Motor neuron (in vitro differentiated cells): ENCODE measurements at regions not wholly inside any gene's neighbourhood (a gene's known extent, or its start where the extent isn't known, plus 50 kb on each side); places are given as distances from the start of the nearest gene placed in this dataset.

ENCODE experiments used
- ATAC-seq, 8 experiments: fragments of 200-7000 bp; cut with Tn5 transposase; replicated peaks in 6 of 8; 2 replicates each; pipeline ENCODE4 v1.8.0; 2021; ENCODE audit warnings: mild to moderate bottlenecking in 8 of 8, moderate library complexity in 8 of 8
- H3K27ac ChIP-seq, 2 donors: fragments of 250-450 bp; sonication (Bioruptor Pico); 2 replicates each; pipeline ENCODE4 v1.9.0; 2021; ENCODE audit warnings: antibody characterized with exemption in 2 of 2, mild to moderate bottlenecking in 2 of 2, moderate library complexity in 1 of 2
- H3K4me1 ChIP-seq, 2 donors: fragments of 250-450 bp; sonication (Bioruptor Pico); replicated peaks in 1 of 2; 2 replicates each; pipeline ENCODE4 v1.6.1; 2021; ENCODE audit warnings: antibody characterized with exemption in 2 of 2, mild to moderate bottlenecking in 2 of 2, moderate library complexity in 1 of 2
- H3K4me3 ChIP-seq, 5 donors: fragments of 250-450 bp; sonication (Bioruptor Pico); 2 replicates each; pipeline ENCODE4 v1.9.0; 2021; ENCODE audit warnings: antibody characterized with exemption in 5 of 5, mild to moderate bottlenecking in 5 of 5, moderate library complexity in 4 of 5
- WGBS, 10 experiments: fragments of 450-650 bp; shearing (Covaris generic); methylation state at CpG; one replicate each; pipeline ENCODE4 v1.0.0; 2022; 5-methylcytosine and 5-hydroxymethylcytosine counted together
- in situ Hi-C, 9 experiments: fragments of 400-800 bp; cut with MboI; loops; one replicate each; pipeline ENCODE4 v1.15.0; 2021; ENCODE audit warnings: low sequenced_read_pairs in 9 of 9, low pct_unique_long_range_greater_than_20kb in 2 of 9; ENCODE audit not compliant: unreplicated experiment in 9 of 9

DNA sequence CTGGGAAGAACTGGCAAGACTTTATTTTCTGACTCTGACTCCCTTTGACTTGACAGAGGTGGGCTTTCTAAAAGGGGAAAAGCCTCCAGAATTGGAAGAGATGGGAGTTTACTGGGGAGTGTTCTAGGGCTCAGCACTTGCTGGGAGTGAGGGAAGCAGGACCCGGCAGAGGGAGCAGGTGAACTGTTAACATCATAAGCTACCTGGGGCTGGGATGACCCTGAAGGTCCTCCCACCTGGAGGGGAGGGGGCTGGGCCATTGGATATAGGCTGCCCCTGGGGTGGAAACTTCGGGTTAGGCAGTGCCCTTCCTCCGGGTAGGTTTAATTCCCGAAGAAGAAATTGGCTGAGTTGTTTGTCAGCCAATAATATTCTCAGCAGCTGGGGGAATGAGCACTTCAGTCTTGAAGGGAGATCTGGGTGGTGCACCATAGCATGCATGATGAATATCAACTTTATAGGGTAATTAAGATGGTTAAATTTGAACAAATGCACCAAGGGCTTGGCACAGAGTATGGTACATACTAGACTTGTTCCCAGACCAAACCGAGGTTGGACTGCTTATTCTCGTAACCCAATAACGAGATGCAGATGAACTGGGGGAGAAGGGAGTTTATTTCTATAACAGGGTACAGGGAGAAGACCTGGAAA lies 337.0 kb downstream of the HAPSTR1 start:
- Histone ChIP-seq H3K4me1 (peaks cover 12% of the 10 kb centered on the region in 2 donors), H3K27ac (no peak overlapping the region), H3K4me3 (no peak overlapping the region)
- in situ Hi-C loops, result no loop called here
- no peak for ATAC-seq
- WGBS, 10 experiments, result 6 to 89% (median 63%) methylated on average over 3 to 6 of the region's 7 CpGs; no CpG with 5 or more reads in 4 of the 10 experiments

DNA sequence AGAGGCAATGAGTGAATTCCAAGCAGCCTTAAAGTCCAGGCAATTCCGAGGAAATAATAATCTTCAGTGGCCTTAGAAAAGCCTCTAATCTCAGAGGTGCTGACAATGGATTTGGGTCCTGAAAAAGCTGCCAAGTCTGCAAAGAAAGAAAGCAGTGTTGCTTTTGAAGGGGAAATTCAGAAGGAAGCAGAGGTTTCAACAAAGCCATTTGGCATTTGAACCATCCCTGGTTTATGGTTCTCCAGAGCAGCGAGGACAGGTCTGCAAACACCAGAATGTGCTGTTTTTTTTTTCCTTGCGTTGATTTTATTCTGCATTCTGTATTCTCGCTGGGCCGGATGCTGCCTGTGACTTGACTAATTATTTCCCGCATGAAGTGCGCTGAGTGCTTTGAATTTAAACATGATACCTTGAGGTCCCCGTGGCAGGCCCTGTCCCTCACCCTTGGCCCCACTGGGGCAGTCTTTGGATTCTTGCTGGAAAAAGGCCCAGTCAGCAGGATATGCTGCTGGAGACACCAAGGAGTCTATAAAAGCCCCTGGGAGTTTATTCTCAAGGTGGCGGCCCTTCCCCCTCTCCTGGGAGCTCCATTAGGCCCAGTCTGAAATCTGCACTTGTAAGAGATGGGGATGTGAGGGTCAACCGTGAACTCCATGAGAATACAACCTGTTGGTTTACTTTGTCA lies 338.3 kb downstream of the HAPSTR1 start:
- peak in 4 of 8 experiments; percentile 28 to 64 (median 49) for ATAC-seq
- Histone ChIP-seq H3K4me1 (peaks cover 12% of the 10 kb centered on the region in 2 donors), H3K27ac (no peak overlapping the region), H3K4me3 (no peak overlapping the region)
- WGBS, 10 experiments, result 0 to 72% (median 13%) methylated on average over 3 to 9 of the region's 10 CpGs; no CpG with 5 or more reads in 1 of the 10 experiments
- in situ Hi-C loops, result no loop called here

DNA sequence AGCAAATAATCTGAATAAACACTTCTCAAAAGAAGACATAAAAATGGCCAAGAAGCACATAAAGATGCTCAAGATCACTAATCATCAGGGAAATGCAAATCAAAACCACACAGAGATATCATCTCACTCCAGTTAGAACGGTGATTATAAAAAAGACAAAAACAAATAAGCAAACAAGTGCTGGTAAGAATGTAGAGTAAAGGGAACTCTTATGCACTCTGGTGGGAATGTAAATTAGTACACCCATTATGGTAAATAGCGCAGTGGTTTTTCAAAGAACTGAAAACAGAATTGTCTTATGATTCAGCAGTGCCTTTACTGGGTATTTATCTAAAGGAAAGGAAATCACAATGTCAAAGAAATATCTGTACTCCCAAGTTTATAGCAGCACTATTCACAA lies 343.2 kb downstream of the HAPSTR1 start:
- in situ Hi-C loops, result no loop called here
- Histone ChIP-seq H3K27ac (no peak overlapping the region), H3K4me1 (peaks cover 7 to 8% of the 10 kb centered on the region in 2 donors), H3K4me3 (no peak overlapping the region)
- ATAC-seq, result peak in 1 of 8 experiments; percentile 18
- WGBS, 10 experiments, result 8 to 100% (median 89%) methylated on average over 2 of the region's 2 CpGs

DNA sequence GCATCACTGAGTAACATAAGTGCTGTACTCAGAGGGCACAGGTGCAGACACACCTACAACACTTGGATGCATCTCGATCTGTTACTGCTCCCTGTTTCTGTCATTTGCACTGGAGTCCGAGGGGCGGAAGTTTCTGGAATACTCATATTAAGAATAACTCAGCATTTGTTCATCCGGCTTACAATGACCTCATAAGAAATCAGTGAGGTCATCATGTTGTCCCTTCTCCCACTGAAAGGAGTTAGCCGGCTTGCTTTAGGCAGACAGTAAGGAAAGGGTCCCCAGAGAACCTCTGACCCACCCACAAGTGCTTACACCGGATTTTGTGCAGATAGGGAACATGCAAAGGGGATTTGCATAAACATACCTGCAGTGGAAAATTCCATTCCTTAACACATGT lies 344.7 kb downstream of the HAPSTR1 start:
- H3K4me3 ChIP-seq, result no peak overlapping the region
- no peak for ATAC-seq
- in situ Hi-C loops, result no loop called here
- WGBS, 10 experiments, result 14 to 100% (median 91%) methylated on average over 1 to 6 of the region's 6 CpGs
- no peak overlapping the region for H3K27ac ChIP-seq
- H3K4me1 ChIP-seq, result peaks cover 6 to 9% of the 10 kb centered on the region in 2 donors

DNA sequence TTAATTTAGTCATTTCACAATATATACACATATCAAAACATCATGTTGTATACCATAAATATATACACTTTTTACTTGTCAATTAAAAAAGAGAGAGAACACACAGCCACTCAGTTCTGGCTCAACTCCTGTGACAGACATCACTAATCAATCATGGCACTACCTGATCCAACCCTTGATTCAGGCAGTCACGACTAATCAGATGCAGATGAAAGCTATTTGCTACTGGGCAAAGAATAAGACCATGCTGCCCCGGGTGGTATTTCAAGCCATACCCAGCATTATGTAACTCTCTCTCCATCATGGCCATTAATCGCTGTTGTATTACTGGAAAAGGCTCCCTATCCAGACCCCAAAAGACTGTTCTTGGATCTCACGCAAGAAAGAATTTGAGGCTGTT lies 345.7 kb downstream of the HAPSTR1 start:
- no peak overlapping the region for H3K4me3 ChIP-seq
- 0 to 100% (median 78%) methylated on average over 1 to 4 of the region's 4 CpGs for WGBS, 10 experiments
- H3K4me1 ChIP-seq, result peaks cover 9 to 12% of the 10 kb centered on the region in 2 donors
- ATAC-seq, result peak in 2 of 8 experiments; percentile 28 to 57
- in situ Hi-C loops, result no loop called here
- H3K27ac ChIP-seq, result no peak overlapping the region

DNA sequence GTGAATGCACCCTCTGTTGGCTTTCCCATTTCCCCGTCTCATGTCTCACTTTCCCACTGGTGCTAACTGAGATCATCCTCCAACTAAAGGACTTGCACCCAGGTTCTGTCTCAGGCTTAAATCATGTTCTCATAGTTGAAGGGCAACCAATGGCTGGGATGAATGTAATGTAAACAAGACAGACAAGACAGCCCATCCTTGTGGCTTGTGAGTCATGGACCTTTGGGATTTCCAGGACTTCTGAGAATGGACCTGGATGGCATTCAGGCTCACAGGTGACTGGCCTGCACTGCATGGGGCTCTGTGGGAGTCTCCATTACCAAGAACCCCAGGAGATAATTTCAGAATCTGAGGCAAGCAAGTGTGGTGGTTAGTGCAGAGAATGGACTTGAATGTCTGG lies 347.5 kb downstream of the HAPSTR1 start:
- Histone ChIP-seq H3K4me3 (no peak overlapping the region), H3K27ac (no peak overlapping the region), H3K4me1 (peaks cover 9 to 12% of the 10 kb centered on the region in 2 donors)
- 0 to 100% (median 58%) methylated on average over 1 of the region's 1 CpG; no CpG with 5 or more reads in 6 of the 10 experiments for WGBS, 10 experiments
- no peak for ATAC-seq
- in situ Hi-C loops, result no loop called here

DNA sequence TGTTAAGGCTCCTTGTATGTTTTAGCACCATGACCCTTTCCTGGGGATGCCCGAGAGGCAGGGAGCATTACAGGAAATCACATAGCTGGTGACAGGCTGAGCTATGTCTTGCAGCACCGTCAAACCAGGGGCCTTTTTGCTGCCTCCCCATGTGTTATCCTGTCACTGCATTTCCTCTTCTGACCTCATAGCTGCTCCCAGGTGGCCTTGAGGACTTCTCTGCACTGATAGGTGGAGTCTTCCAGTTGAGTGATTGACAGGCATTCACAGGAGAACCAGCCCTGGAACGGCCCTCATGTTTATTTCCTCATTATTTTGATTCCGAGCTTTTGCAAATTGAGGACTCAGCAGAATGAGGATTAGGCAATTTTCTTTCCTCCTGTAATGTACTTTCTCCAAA lies 349.6 kb downstream of the HAPSTR1 start:
- ATAC-seq, result peak in 6 of 8 experiments; percentile 69 to 98 (median 88)
- peak overlapping the region in 1 of 2 donors; percentile 33 for H3K27ac ChIP-seq
- in situ Hi-C loops, result no loop called here
- no peak overlapping the region for H3K4me3 ChIP-seq
- WGBS, 10 experiments, result 0 to 27% (median 4%) methylated on average over 1 to 4 of the region's 4 CpGs; no CpG with 5 or more reads in 2 of the 10 experiments
- H3K4me1 ChIP-seq, result peaks cover 9 to 12% of the 10 kb centered on the region in 2 donors

DNA sequence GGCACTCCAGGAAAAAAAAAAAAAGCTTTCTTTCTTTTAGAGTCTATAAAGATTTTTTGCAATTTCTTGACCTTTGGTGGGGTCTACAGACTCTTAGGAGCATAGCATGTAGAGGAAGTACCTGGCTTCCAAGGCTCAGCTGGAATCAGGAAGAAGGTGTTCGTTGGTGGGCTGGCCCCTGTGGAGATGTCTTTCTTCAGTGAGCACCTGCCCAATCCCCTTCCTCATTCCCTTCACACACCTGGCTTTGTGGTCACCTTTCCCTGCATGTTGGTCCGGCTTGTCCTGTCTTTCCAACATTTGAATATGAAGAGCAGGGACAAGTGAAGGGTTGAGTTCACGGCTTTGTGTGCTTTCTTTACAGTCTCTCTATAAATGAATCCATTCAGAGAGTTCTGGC lies 352.4 kb downstream of the HAPSTR1 start:
- Histone ChIP-seq H3K4me1 (peaks cover 9 to 17% of the 10 kb centered on the region in 2 donors), H3K27ac (no peak overlapping the region), H3K4me3 (no peak overlapping the region)
- in situ Hi-C loops, result no loop called here
- 0 to 89% (median 50%) methylated on average over 1 to 2 of the region's 3 CpGs; no CpG with 5 or more reads in 5 of the 10 experiments for WGBS, 10 experiments
- no peak for ATAC-seq

DNA sequence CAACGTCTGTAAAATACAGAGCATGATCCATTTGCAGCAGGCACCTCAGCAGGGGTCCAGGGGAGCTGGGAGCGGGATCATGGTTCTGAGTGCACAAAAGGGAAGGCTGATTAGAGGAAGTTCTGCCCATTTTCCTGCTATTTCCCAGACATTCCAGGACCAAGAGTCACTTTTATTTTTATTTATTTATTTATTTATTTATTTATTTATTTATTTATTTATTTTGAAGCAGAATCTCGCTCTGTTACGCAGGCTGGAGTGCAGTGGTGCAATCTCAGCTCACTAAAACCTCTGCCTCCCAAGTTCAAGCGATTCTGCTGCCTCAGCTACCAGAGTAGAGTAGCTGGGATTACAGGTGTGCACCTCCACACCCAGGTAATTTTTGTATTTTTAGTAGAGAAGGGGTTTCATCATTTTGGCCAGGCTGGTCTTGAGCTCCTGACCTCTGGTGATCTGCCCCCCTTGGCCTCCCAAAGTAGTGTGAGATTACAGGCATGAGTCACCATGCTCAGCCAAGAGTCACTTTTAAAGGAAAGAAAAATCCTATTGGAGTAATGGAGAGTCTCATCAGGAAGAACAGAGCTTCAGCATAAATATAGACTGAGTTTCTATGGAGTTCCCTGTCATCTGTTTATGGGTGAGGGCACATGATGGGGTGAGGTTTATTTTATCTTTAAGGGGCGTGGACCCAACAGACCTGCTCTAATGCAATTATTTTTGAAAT lies 355.2 kb downstream of the HAPSTR1 start:
- 16 to 100% (median 73%) methylated on average over 1 to 3 of the region's 6 CpGs; no CpG with 5 or more reads in 1 of the 10 experiments for WGBS, 10 experiments
- in situ Hi-C loops, result no loop called here
- Histone ChIP-seq H3K4me1 (peaks cover 0 to 5% of the 10 kb centered on the region in 2 donors), H3K4me3 (no peak overlapping the region), H3K27ac (no peak overlapping the region)
- ATAC-seq, result peak in 2 of 8 experiments; percentile 16 to 63

DNA sequence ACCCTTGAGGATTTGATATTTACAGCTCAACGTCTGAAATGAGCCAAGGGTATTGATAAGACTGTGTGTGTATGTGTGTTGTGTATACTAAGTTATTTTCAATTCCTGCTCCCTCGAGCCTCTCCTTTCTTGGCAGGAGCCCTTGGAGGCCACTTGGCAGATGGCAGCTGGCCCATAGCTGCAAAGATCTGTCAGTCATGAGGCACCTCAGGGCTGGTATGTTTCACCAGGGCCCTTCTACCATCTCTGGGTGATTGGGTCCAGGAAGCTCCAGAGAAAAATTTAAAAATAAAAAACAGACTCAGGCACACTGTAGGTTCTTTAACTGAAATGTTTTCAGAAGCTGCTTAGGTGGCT lies 355.7 kb downstream of the HAPSTR1 start:
- peaks cover 0 to 5% of the 10 kb centered on the region in 2 donors for H3K4me1 ChIP-seq
- in situ Hi-C loops, result no loop called here
- no peak overlapping the region for H3K4me3 ChIP-seq
- ATAC-seq, result no peak
- no peak overlapping the region for H3K27ac ChIP-seq
- WGBS, 10 experiments, result 0 to 83% (median 30%) methylated on average over 1 to 2 of the region's 2 CpGs; no CpG with 5 or more reads in 4 of the 10 experiments

DNA sequence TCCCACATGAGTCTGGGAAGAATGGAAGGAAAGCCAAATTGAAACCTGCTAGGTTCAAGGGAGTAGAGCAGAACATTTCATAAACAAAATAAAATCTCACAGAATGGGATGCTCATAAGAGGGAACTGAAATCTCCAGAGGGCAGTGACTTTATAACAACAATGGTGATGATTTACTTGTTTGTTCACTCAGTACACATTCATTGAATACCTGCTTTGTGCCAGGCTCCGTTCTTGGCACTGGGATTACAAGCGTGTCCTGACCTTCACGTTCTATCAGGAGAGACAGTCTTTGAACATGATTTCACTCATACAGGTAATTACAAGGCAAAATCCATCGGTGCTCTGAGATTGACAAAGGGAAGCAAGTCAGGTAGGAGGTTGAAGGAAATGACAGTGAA lies 356.3 kb downstream of the HAPSTR1 start:
- no peak overlapping the region for H3K27ac ChIP-seq
- ATAC-seq, result no peak
- H3K4me3 ChIP-seq, result no peak overlapping the region
- in situ Hi-C loops, result no loop called here
- WGBS, 10 experiments, result 8 to 100% (median 91%) methylated on average over 2 to 4 of the region's 4 CpGs; no CpG with 5 or more reads in 2 of the 10 experiments
- peaks cover 0 to 5% of the 10 kb centered on the region in 2 donors for H3K4me1 ChIP-seq

DNA sequence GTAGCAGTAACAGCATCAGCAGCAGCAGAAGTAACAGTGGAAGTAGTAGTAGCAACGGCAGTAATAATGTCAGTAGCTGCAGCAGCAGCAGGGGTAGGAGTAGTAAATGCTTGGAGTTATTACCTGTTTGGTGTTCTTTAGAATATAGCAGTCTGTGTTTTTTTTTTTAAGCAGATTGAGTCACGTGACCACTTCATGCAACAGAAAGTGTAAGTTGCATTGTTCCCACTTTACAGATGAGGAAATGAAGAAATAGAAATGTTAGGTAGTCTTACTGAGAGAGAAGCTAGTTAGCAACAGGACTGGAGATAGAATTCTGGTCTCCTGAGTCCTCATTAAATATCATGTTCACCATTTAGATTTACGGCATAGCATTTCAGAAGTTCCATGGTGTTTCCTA lies 358.2 kb downstream of the HAPSTR1 start:
- H3K27ac ChIP-seq, result no peak overlapping the region
- in situ Hi-C loops, result no loop called here
- no peak overlapping the region for H3K4me3 ChIP-seq
- ATAC-seq, result no peak
- 17 to 100% (median 85%) methylated on average over 1 to 3 of the region's 3 CpGs; no CpG with 5 or more reads in 1 of the 10 experiments for WGBS, 10 experiments
- H3K4me1 ChIP-seq, result peaks cover 0 to 5% of the 10 kb centered on the region in 2 donors

DNA sequence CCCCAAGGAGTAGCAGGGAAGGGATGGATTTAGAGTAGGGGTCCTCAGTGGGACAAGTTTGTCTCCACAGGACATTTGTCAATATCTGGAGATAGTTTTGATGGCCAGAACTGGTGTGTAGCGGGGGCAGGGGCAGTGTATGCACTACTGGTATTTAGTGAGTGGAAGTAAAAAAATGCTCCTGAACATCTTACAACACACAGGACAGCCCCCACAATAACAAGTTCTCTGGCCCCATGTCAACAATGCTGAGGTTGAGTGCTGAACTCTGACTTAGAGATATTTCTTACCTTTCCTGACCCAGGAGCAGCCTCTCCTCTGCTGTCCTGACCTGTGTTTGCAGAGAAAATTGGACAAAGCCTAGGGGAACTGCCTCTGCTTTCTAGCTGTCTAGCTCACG lies 365.8 kb downstream of the HAPSTR1 start:
- no peak overlapping the region for H3K27ac ChIP-seq
- ATAC-seq, result no peak
- no peak overlapping the region for H3K4me3 ChIP-seq
- in situ Hi-C loops, result no loop called here
- 0 to 100% (median 60%) methylated on average over 1 of the region's 2 CpGs; no CpG with 5 or more reads in 4 of the 10 experiments for WGBS, 10 experiments
- peaks cover 6 to 16% of the 10 kb centered on the region in 2 donors for H3K4me1 ChIP-seq
